ENCODE measurements at regions not wholly inside any gene's neighbourhood (a gene's known extent, or its start where the extent isn't known, plus 50 kb on each side); places are given as distances from the start of the nearest gene placed in this dataset.

- H3K27ac Mint-ChIP-seq (ENCODE audit: unreplicated experiment), result no peak overlapping the region
- no peak overlapping the region for H3K4me3 Mint-ChIP-seq (ENCODE audit: unreplicated experiment)
- H3K36me3 Mint-ChIP-seq (ENCODE audit: low read depth, unreplicated experiment), result peaks cover 9% of the 10 kb centered on the region
- H3K9me3 Mint-ChIP-seq (ENCODE audit: unreplicated experiment), result peaks cover 66% of the 10 kb centered on the region
- peaks cover 11% of the 10 kb centered on the region for H3K27me3 Mint-ChIP-seq (ENCODE audit: unreplicated experiment)
- DNase-seq (ENCODE audit: low spot score), result no peak
- no peaks in the 10 kb centered on the region for H3K4me1 Mint-ChIP-seq (ENCODE audit: unreplicated experiment)
- no peak for TF ChIP-seq CTCF (IDR thresholded peaks at IDR 0.05; ENCODE audit: unreplicated experiment)
Observed at GRCh38 chr12:130097342-130097741, 64.9 kb upstream of the FZD10 start.

GRCh38 chr12:130097798-130098255 lies 64.4 kb upstream of the FZD10 start:
- no peak for TF ChIP-seq CTCF (IDR thresholded peaks at IDR 0.05; ENCODE audit: unreplicated experiment)
- H3K9me3 Mint-ChIP-seq (ENCODE audit: unreplicated experiment), result peaks cover 64% of the 10 kb centered on the region
- H3K4me3 Mint-ChIP-seq (ENCODE audit: unreplicated experiment), result no peak overlapping the region
- no peak for DNase-seq (ENCODE audit: low spot score)
- no peak overlapping the region for H3K27ac Mint-ChIP-seq (ENCODE audit: unreplicated experiment)
- peaks cover 11% of the 10 kb centered on the region for H3K27me3 Mint-ChIP-seq (ENCODE audit: unreplicated experiment)
- H3K36me3 Mint-ChIP-seq (ENCODE audit: low read depth, unreplicated experiment), result peaks cover 9% of the 10 kb centered on the region
- H3K4me1 Mint-ChIP-seq (ENCODE audit: unreplicated experiment), result no peaks in the 10 kb centered on the region

- Mint-ChIP-seq H3K9me3 (ENCODE audit: unreplicated experiment) (peaks cover 62% of the 10 kb centered on the region), H3K27ac (ENCODE audit: unreplicated experiment) (no peak overlapping the region), H3K4me3 (ENCODE audit: unreplicated experiment) (no peak overlapping the region), H3K4me1 (ENCODE audit: unreplicated experiment) (no peaks in the 10 kb centered on the region), H3K36me3 (ENCODE audit: low read depth, unreplicated experiment) (peaks cover 6% of the 10 kb centered on the region), H3K27me3 (ENCODE audit: unreplicated experiment) (peaks cover 9% of the 10 kb centered on the region)
- TF ChIP-seq CTCF (IDR thresholded peaks at IDR 0.05; ENCODE audit: unreplicated experiment), result no peak
- no peak for DNase-seq (ENCODE audit: low spot score)
Observed at GRCh38 chr12:130098301-130099005, 63.8 kb upstream of the FZD10 start.

GRCh38 chr12:130100634-130101362 lies 61.5 kb upstream of the FZD10 start:
- TF ChIP-seq CTCF (IDR thresholded peaks at IDR 0.05; ENCODE audit: unreplicated experiment), result no peak
- Mint-ChIP-seq H3K4me1 (ENCODE audit: unreplicated experiment) (no peaks in the 10 kb centered on the region), H3K4me3 (ENCODE audit: unreplicated experiment) (no peak overlapping the region), H3K9me3 (ENCODE audit: unreplicated experiment) (peaks cover 58% of the 10 kb centered on the region), H3K27ac (ENCODE audit: unreplicated experiment) (no peak overlapping the region), H3K36me3 (ENCODE audit: low read depth, unreplicated experiment) (no peaks in the 10 kb centered on the region), H3K27me3 (ENCODE audit: unreplicated experiment) (peaks cover 7% of the 10 kb centered on the region)
- no peak for DNase-seq (ENCODE audit: low spot score)

GRCh38 chr12:130101370-130101769 lies 60.9 kb upstream of the FZD10 start:
- peaks cover 7% of the 10 kb centered on the region for H3K27me3 Mint-ChIP-seq (ENCODE audit: unreplicated experiment)
- TF ChIP-seq CTCF (IDR thresholded peaks at IDR 0.05; ENCODE audit: unreplicated experiment), result no peak
- H3K4me1 Mint-ChIP-seq (ENCODE audit: unreplicated experiment), result no peaks in the 10 kb centered on the region
- no peak for DNase-seq (ENCODE audit: low spot score)
- no peaks in the 10 kb centered on the region for H3K36me3 Mint-ChIP-seq (ENCODE audit: low read depth, unreplicated experiment)
- no peak overlapping the region for H3K4me3 Mint-ChIP-seq (ENCODE audit: unreplicated experiment)
- H3K27ac Mint-ChIP-seq (ENCODE audit: unreplicated experiment), result no peak overlapping the region
- peaks cover 52% of the 10 kb centered on the region for H3K9me3 Mint-ChIP-seq (ENCODE audit: unreplicated experiment)

Data from endothelial cell (in vitro differentiated cells).